ENCODE measurements at regions not wholly inside any gene's neighbourhood (a gene's known extent, or its start where the extent isn't known, plus 50 kb on each side); places are given as distances from the start of the nearest gene placed in this dataset.
A peak's percentile ranks its signal among the peaks of the same experiment; 100 is the strongest.
"Not testable (repeated sequence)": the region's sequence is repeated elsewhere in the genome, so short reads cannot be mapped to it uniquely, and the experiment has no call there.

- no peak for DNase-seq (ENCODE audit: low spot score)
Observed at GRCh38 chr3:153373606-153374005, 211.6 kb downstream of the RAP2B start.

GRCh38 chr3:153378366-153378765 is 216.3 kb downstream of the RAP2B start:
- DNase-seq (ENCODE audit: low spot score) = not testable (repeated sequence)

- DNase-seq (ENCODE audit: low spot score) = no peak
Observed at GRCh38 chr3:153379516-153379915, 217.5 kb downstream of the RAP2B start.

GRCh38 chr3:153385343-153385742 is 223.3 kb downstream of the RAP2B start:
- no peak for DNase-seq (ENCODE audit: low spot score)

- DNase-seq (ENCODE audit: low spot score) = no peak
Observed at GRCh38 chr3:153392363-153392762, 230.3 kb downstream of the RAP2B start.

GRCh38 chr3:153394017-153394416 is 232.0 kb downstream of the RAP2B start:
- DNase-seq (ENCODE audit: low spot score) = no peak

- DNase-seq (ENCODE audit: low spot score) = no peak
Observed at GRCh38 chr3:153396581-153396980, 234.6 kb downstream of the RAP2B start.

- DNase-seq (ENCODE audit: low spot score) = no peak
Observed at GRCh38 chr3:153397794-153398193, 235.8 kb downstream of the RAP2B start.

GRCh38 chr3:153399636-153400035 is 237.6 kb downstream of the RAP2B start:
- peak; percentile 24 for DNase-seq (ENCODE audit: low spot score)

- no peak for DNase-seq (ENCODE audit: low spot score)
Observed at GRCh38 chr3:153400641-153401040, 238.6 kb downstream of the RAP2B start.

GRCh38 chr3:153404157-153404556 is 242.1 kb downstream of the RAP2B start:
- no peak for DNase-seq (ENCODE audit: low spot score)

GRCh38 chr3:153405320-153405719 is 243.3 kb downstream of the RAP2B start:
- DNase-seq (ENCODE audit: low spot score) = not testable (repeated sequence)

GRCh38 chr3:153410517-153410916 is 248.5 kb downstream of the RAP2B start:
- DNase-seq (ENCODE audit: low spot score) = no peak

GRCh38 chr3:153414982-153415381 is 253.0 kb downstream of the RAP2B start:
- DNase-seq (ENCODE audit: low spot score) = no peak

GRCh38 chr3:153422314-153422713 is 260.3 kb downstream of the RAP2B start:
- no peak for DNase-seq (ENCODE audit: low spot score)

- DNase-seq (ENCODE audit: low spot score) = not testable (repeated sequence)
Observed at GRCh38 chr3:153423820-153424219, 261.8 kb downstream of the RAP2B start.

- DNase-seq (ENCODE audit: low spot score) = no peak
Observed at GRCh38 chr3:153426344-153426743, 264.3 kb downstream of the RAP2B start.

GRCh38 chr3:153426803-153427202 is 264.8 kb downstream of the RAP2B start:
- DNase-seq (ENCODE audit: low spot score) = no peak

- no peak for DNase-seq (ENCODE audit: low spot score)
Observed at GRCh38 chr3:153429821-153430220, 267.8 kb downstream of the RAP2B start.

GRCh38 chr3:153431076-153431475 is 269.1 kb downstream of the RAP2B start:
- DNase-seq (ENCODE audit: low spot score) = no peak

- no peak for DNase-seq (ENCODE audit: low spot score)
Observed at GRCh38 chr3:153437666-153438065, 275.6 kb downstream of the RAP2B start.

GRCh38 chr3:153438271-153438670 is 276.2 kb downstream of the RAP2B start:
- no peak for DNase-seq (ENCODE audit: low spot score)

GRCh38 chr3:153439780-153440179 is 277.8 kb downstream of the RAP2B start:
- DNase-seq (ENCODE audit: low spot score) = no peak

- no peak for DNase-seq (ENCODE audit: low spot score)
Observed at GRCh38 chr3:153440311-153440710, 278.3 kb downstream of the RAP2B start.

- DNase-seq (ENCODE audit: low spot score) = no peak
Observed at GRCh38 chr3:153442386-153442785, 280.4 kb downstream of the RAP2B start.
